GM19023 (cell line): ENCODE measurements at regions not wholly inside any gene's neighbourhood (a gene's known extent, or its start where the extent isn't known, plus 50 kb on each side); places are given as distances from the start of the nearest gene placed in this dataset.
"Not testable (repeated sequence)": the region's sequence is repeated elsewhere in the genome, so short reads cannot be mapped to it uniquely, and the experiment has no call there.

ENCODE experiments used
- ATAC-seq: cut with Tn5 transposase; IDR thresholded peaks from one replicate; pipeline ENCODE4 v1.9.1; 2021; ENCODE audit warnings: mild to moderate bottlenecking, moderate library complexity; ENCODE audit not compliant: unreplicated experiment

- no peak for ATAC-seq
Observed at GRCh38 chr2:40043641-40044040, 264.6 kb upstream of the THUMPD2 start.

GRCh38 chr2:40043191-40043590, 264.1 kb upstream of the THUMPD2 start:
- ATAC-seq, result no peak

- no peak for ATAC-seq
Observed at GRCh38 chr2:40041422-40042382, 262.6 kb upstream of the THUMPD2 start.

- no peak for ATAC-seq
Observed at GRCh38 chr2:40039549-40039948, 260.5 kb upstream of the THUMPD2 start.

GRCh38 chr2:40038646-40039045, 259.6 kb upstream of the THUMPD2 start:
- no peak for ATAC-seq

GRCh38 chr2:40037303-40037702, 258.2 kb upstream of the THUMPD2 start:
- ATAC-seq, result no peak

- no peak for ATAC-seq
Observed at GRCh38 chr2:40036241-40036640, 257.2 kb upstream of the THUMPD2 start.

- ATAC-seq, result no peak
Observed at GRCh38 chr2:40034801-40035200, 255.7 kb upstream of the THUMPD2 start.

GRCh38 chr2:40034198-40034597, 255.1 kb upstream of the THUMPD2 start:
- ATAC-seq, result no peak

GRCh38 chr2:40033781-40034180, 254.7 kb upstream of the THUMPD2 start:
- no peak for ATAC-seq

- ATAC-seq, result no peak
Observed at GRCh38 chr2:40032650-40033319, 253.7 kb upstream of the THUMPD2 start.

GRCh38 chr2:40030456-40030975, 251.5 kb upstream of the THUMPD2 start:
- ATAC-seq, result no peak

GRCh38 chr2:40028792-40029488, 249.9 kb upstream of the THUMPD2 start:
- no peak for ATAC-seq

- ATAC-seq, result no peak
Observed at GRCh38 chr2:40027968-40028367, 248.9 kb upstream of the THUMPD2 start.

- ATAC-seq, result not testable (repeated sequence)
Observed at GRCh38 chr2:40025276-40025675, 246.2 kb upstream of the THUMPD2 start.

- no peak for ATAC-seq
Observed at GRCh38 chr2:40020997-40021396, 241.9 kb upstream of the THUMPD2 start.

GRCh38 chr2:40016151-40016885, 237.3 kb upstream of the THUMPD2 start:
- no peak for ATAC-seq

- not testable (repeated sequence) for ATAC-seq
Observed at GRCh38 chr2:40013962-40014361, 234.9 kb upstream of the THUMPD2 start.

- ATAC-seq, result no peak
Observed at GRCh38 chr2:40004336-40004735, 225.3 kb upstream of the THUMPD2 start.

- no peak for ATAC-seq
Observed at GRCh38 chr2:40002339-40002738, 223.3 kb upstream of the THUMPD2 start.

GRCh38 chr2:39999864-40000263, 220.8 kb upstream of the THUMPD2 start:
- ATAC-seq, result no peak
